WERI-Rb-1 (cell line): ENCODE measurements at regions not wholly inside any gene's neighbourhood (a gene's known extent, or its start where the extent isn't known, plus 50 kb on each side); places are given as distances from the start of the nearest gene placed in this dataset.
"Not testable (repeated sequence)": the region's sequence is repeated elsewhere in the genome, so short reads cannot be mapped to it uniquely, and the experiment has no call there.

ENCODE experiments used
- DNase-seq: peaks from one replicate; pipeline ENCODE4 v3.0.0-alpha.2; 2020
- H3K27ac ChIP-seq: fragments of 250-450 bp; sonication (Bioruptor Pico); 2 replicates; pipeline ENCODE4 v1.5.1; 2020; ENCODE audit warnings: mild to moderate bottlenecking, moderate library complexity
- H3K27me3 ChIP-seq: fragments of 250-450 bp; sonication (Bioruptor Pico); 2 replicates; pipeline ENCODE4 v1.5.1; 2021; ENCODE audit warnings: mild to moderate bottlenecking, low read depth, moderate library complexity; ENCODE audit not compliant: insufficient read depth, severe bottlenecking
- H3K36me3 ChIP-seq: fragments of 250-450 bp; sonication (Bioruptor Pico); 2 replicates; pipeline ENCODE4 v1.5.1; 2020; ENCODE audit warnings: mild to moderate bottlenecking, moderate library complexity
- H3K4me3 ChIP-seq: 2 replicates; pipeline ENCODE4 v1.5.1; 2011; ENCODE audit warnings: low read depth, mild to moderate bottlenecking, control low read depth, low read length
- H3K9me3 ChIP-seq: fragments of 250-450 bp; sonication (Bioruptor Pico); 2 replicates; pipeline ENCODE4 v1.5.1; 2021; ENCODE audit warnings: mild to moderate bottlenecking, moderate library complexity; ENCODE audit not compliant: severe bottlenecking
- TF ChIP-seq, protein P1 (sequence below): IDR thresholded peaks from 2 replicates; pipeline ENCODE4 v1.5.1; 2011; ENCODE audit warnings: low read depth, mild to moderate bottlenecking, control low read depth, inconsistent platforms, low read length

DNA sequence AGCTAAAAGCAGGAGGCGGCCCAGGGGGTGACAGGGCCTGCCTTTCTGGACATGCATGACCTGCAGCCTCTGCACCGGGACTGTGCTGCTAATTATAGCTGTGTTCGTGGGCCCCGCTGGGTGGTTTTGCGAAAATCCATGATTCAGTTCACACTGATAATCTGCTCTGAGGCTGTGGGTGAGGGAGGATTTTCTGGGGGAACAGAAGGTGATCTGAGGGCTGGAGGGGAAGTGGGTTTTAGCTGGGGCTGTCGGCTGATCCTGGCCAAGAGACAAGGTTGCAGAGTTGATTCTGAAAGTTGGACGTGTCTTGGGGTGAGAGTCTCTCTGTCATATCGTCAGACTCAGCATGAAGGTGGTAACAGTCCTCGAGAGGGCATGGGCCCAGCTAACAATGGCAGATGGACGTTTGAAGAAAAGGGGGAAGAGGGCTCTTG lies 187.5 kb upstream of the ZNF469 start:
- no peaks in the 10 kb centered on the region for H3K9me3 ChIP-seq
- no peaks in the 10 kb centered on the region for H3K27me3 ChIP-seq
- no peaks in the 10 kb centered on the region for H3K36me3 ChIP-seq
- peak; percentile 31 for DNase-seq
- H3K4me3 ChIP-seq, result no peak overlapping the region
- TF ChIP-seq, protein P1, sequence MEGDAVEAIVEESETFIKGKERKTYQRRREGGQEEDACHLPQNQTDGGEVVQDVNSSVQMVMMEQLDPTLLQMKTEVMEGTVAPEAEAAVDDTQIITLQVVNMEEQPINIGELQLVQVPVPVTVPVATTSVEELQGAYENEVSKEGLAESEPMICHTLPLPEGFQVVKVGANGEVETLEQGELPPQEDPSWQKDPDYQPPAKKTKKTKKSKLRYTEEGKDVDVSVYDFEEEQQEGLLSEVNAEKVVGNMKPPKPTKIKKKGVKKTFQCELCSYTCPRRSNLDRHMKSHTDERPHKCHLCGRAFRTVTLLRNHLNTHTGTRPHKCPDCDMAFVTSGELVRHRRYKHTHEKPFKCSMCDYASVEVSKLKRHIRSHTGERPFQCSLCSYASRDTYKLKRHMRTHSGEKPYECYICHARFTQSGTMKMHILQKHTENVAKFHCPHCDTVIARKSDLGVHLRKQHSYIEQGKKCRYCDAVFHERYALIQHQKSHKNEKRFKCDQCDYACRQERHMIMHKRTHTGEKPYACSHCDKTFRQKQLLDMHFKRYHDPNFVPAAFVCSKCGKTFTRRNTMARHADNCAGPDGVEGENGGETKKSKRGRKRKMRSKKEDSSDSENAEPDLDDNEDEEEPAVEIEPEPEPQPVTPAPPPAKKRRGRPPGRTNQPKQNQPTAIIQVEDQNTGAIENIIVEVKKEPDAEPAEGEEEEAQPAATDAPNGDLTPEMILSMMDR, result no peak
- no peak overlapping the region for H3K27ac ChIP-seq

DNA sequence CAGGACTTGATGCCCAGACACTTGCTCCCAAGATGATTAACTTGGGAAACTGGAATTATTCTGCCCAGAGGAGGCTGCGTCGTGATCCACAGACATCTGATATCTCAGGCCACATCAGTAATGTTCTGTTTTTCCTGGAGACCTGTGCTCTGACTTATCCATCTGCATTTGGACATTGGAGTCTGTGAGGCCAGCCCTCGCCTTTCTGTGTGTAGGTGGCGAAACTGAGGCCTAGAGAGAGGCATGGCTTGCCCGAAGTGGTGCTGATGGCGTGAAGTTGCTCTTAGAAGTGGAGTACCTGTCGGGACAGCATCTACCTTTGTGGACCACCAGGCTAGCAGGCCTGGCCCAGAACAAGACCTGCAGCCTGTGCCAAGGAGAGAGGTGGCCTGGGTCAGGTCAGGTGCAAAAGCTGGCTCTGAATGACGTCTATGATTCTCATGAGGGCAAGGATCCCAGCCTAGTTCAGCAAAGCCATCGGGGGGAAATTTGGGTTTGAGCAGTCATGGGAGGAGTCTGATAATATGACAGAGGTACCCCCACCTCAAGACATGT lies 186.8 kb upstream of the ZNF469 start:
- no peaks in the 10 kb centered on the region for H3K9me3 ChIP-seq
- no peaks in the 10 kb centered on the region for H3K36me3 ChIP-seq
- H3K27me3 ChIP-seq, result no peaks in the 10 kb centered on the region
- DNase-seq, result no peak
- no peak overlapping the region for H3K4me3 ChIP-seq
- TF ChIP-seq, protein P1, result no peak
- H3K27ac ChIP-seq, result no peak overlapping the region

DNA sequence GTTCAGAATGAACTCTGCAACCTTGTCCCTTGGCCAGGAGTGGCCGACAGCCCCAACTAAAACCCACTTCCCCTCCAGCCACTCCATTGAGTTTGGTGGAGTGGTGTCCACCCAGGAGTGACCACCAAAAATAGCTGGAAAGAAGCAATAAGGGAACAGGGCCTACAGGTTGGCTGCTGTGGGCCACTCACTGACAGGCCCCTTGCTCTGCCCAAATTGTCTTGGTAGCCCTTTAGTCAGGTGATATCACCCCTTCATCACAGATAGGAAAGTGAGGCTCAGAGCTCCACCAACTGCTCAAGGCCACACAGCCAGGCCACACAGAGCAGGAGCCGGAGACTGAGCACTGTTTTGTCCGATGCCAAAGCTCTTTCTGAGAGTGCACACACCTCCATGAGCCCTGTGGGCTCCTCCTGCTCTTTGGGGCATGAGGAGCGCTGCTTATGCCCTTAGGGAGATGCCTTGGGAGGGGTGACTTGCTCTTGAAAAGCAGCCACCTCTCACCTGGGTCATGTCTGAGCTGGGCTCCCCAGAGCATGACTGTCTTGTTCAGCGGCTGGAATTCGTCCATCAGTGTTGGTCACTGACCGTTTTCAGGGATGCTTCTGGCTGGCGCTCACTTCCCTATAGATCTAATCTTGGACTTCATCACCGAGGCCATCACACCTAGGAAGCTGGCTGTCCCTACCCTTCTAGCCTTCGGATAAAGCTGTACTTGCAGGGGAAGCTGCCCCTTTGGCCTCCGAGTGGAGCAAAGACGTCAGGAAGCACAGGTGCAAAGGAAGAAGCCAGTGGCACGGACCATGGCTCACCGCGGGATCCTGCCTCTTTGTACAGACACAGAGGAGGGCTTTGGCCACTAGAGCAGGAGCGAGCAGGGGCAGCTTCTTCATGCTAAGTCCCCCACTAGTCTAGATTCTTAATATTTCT lies 186.0 kb upstream of the ZNF469 start:
- H3K36me3 ChIP-seq, result no peaks in the 10 kb centered on the region

DNA sequence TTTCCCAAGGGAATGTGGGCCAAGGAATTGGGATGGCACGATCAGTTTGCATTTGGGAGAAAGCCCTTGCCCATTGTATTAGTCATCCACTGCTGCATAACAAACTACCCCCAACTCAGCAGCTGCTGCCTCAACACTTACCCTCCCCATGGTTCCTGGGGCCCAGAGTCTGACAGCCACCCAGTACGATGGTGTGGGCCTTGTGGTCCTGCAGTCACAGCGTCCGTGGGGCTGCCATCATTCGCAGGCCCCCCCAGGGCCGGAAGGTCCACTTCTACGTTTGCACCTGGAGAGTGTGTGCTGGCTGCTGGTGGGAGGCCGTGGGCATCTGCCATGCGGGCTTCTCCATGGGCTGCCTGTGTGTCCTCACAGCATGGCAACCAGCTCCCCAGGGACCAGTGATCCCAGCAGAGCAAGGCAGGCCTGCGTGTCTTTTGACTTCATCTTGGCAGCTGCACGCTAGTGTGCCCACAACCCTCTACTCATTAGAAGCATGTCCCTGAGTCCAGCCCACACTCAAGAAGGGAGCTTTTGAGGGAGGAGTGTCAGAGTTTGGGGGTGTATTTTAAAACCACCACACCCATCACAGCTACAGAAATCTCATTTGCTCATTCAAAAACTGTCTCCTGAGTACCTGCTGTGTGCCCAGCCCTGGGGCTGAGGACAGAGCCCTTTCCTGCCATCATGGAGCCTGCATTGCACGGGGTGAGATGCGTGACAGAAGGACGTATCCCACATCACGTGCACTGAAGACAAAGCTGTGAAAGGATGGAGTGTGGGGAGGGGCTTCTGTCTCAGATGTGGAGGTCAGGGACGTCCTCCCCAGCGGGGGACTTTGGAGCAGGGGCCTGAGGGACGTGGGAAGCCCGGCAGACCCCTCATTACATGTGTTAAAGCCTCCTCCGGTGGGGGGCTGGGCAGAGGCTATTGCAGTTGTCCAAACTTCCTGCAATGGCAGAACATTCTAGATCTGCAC lies 185.0 kb upstream of the ZNF469 start:
- no peak for DNase-seq
- Histone ChIP-seq H3K36me3 (no peaks in the 10 kb centered on the region), H3K27ac (no peak overlapping the region)

More for the DNA sequence above, 186.0 kb upstream of the ZNF469 start:
- no peak overlapping the region for H3K27ac ChIP-seq
- H3K9me3 ChIP-seq, result no peaks in the 10 kb centered on the region
- TF ChIP-seq, protein P1, result no peak
- no peak overlapping the region for H3K4me3 ChIP-seq
- DNase-seq, result no peak
- H3K27me3 ChIP-seq, result no peaks in the 10 kb centered on the region

DNA sequence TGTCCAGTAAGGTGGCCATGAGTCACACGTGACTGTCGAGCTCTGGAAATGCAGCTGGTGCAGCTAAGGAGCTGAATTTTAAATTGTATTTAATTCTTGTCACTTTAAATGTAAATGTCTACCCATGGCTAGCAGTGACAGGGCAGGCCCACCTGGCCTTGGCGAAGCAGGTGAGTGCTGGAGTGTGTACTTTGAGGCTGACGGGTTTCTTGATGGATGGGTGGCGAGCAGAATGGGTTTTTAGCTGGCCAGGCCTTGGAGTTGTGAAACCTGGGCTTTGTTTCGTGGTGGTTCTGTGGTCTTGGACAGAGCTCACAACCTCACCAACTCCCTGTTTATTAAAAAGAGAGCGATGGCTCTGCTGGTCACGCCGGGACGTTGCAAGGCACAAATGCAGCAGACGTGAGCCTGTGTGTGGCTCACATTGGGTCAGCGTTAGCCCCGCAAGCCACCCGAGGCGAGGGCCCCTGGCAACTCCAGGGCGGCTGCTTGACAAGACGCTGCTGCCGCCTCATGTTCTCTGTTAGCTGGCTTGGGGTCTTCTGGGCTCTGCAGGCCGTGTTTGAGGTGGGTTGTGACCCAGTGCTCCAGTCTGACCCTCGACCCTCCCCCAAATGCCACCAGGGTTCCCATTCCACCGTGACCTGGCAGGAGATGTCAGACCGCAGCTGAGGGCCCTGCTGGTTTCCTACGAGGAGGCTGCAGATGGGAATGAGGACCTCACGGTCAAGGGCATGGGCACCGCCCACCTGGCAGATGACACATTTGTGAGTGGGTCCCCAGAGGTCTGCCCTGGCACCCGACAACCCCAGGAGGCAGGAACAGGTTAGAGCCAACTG lies 184.1 kb upstream of the ZNF469 start:
- H3K27ac ChIP-seq, H3K9me3 ChIP-seq, H3K4me3 ChIP-seq, DNase-seq, H3K36me3 ChIP-seq, H3K27me3 ChIP-seq: not testable (repeated sequence)

More for the DNA sequence above, 185.0 kb upstream of the ZNF469 start:
- TF ChIP-seq, protein P1, result no peak
- H3K27me3 ChIP-seq, result no peaks in the 10 kb centered on the region
- no peaks in the 10 kb centered on the region for H3K9me3 ChIP-seq
- H3K4me3 ChIP-seq, result no peak overlapping the region

DNA sequence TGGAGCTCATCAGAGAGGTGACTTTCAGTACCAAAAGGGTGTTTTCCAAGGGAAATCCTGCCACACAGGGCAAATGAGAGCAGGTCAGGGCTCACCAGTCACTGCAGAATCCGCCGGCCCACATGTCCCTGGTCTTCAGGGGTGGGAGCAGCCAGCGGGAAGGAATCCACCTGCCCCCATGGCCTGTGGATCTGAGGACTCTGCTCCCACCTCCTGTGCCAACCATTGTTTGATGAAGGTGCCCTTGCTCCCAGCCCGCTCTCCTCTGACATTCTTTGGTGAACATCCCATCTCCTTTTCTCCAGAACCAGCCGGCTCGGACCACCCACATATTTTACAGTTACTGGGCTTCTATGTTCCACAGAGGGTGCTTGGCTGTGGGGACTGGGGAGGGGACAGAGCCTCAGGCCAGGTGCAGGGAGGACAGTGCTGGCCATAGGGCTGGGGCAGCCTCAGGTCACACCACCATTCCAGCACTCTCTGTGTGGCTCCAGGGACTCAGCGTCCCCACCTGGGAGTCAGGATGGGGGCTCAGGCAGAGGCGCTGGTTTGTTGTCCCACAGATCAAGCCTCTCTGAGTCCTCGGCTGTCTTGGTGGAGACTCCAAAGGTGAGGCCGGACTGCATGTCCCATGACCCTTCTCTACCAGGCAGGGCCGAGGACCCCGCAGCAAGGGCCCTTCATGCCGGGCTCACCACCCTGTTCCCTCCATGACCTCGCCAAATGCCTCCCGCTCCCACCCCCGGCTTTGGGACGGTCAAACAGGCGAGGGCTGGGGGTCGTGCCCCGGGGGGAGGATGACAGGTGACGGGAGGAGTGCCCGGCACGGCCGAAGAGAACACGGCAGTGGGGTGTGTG lies 183.2 kb upstream of the ZNF469 start:
- not testable (repeated sequence) for H3K4me3 ChIP-seq, DNase-seq, H3K27ac ChIP-seq, H3K27me3 ChIP-seq, H3K9me3 ChIP-seq, H3K36me3 ChIP-seq

DNA sequence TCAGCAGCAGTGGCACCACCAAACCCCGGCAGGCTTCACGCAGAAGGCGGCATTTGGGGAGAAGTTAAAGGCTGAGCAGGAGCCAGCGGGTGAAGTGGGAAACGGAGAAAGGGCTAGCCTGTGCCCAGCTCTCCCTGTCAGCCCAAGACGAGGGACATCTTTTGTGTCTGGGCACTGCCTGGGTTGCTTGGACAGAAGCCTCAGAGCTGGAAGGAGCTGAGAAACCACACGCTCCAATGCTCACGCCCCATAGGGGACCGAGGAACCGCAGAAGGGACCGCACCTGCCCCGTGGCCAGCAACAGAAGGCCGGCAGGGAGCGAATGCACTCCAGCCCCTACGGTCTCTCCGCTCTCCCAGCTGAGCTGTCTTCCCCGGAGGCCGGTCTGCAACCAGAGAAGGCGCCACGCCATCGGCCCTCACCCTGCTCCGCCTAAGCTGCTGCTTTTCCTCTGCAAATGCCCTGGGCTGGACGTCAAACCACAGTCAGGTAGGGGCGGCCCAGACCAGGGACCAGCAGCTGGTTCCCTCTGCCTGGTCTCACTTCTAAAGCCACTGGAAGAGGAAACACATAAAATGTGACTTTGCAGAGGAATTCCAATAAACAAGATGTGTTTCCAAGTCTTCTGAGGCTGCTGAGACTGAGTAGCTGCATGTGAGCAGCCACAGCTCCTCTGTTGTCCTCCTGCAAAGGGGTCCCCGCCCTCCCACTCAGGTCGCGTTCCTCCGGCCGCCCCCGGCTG lies 182.4 kb upstream of the ZNF469 start:
- not testable (repeated sequence) for H3K27me3 ChIP-seq, H3K36me3 ChIP-seq, H3K9me3 ChIP-seq, H3K4me3 ChIP-seq, H3K27ac ChIP-seq, DNase-seq
